Stimulated activated CD4-positive, alpha-beta T cell treated with anti-CD3 and anti-CD28 coated beads, Interleukin-15, amount 100 ng/mL, for 1 hour (primary cell): ENCODE measurements at regions not wholly inside any gene's neighbourhood (a gene's known extent, or its start where the extent isn't known, plus 50 kb on each side); places are given as distances from the start of the nearest gene placed in this dataset.
A peak's percentile ranks its signal among the peaks of the same experiment; 100 is the strongest.
"Not testable (repeated sequence)": the region's sequence is repeated elsewhere in the genome, so short reads cannot be mapped to it uniquely, and the experiment has no call there.

Source experiments
- DNase-seq, 2 donors: peaks; one replicate each; pipeline ENCODE4 v3.0.0-alpha.2; 2020; ENCODE audit warnings: low read depth in 1 of 2, low spot score in 1 of 2

DNA sequence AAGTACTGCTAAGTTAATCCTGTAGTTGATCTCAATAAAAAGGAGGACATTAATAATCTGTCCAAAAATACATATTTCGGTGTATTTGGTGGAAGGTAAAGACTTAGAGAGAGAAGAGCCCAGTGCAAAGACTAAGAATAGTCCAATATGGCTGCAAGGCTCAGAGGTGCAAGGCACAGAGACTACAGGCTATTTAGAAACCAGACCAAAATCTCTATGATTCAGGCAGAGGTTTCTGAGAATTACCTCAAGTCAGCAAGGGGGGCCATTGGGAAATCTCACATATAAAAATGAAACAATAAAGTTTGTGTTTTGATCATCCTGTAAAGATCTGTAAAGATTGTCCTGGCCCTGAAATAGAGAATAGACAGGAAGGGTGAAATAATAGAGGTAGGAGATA lies 1173.0 kb downstream of the VRK1 start:
- DNase-seq, result no peak

GRCh38 chr14:97975216-97975615 lies 1178.0 kb downstream of the VRK1 start:
- DNase-seq, result no peak

DNA sequence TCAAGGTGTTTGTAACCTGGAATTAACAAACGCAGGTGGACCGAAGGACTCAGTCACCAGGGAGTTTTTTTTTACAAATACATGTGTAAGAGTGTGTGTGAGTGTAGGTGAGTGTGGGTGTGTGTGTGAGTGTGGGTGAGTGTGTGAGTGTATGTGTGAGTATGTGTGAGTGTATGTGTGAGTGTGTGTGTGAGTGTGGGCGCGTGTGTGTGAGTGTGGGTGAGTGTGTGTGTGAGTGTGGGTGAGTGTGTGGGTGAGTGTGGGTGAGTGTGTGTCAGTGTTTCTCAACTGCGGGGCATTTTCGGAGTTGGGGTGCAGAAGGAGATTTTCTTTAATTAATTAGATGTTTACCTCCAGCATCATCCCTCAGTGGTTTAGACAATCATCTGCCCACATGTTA lies 1178.8 kb downstream of the VRK1 start:
- no peak for DNase-seq

DNA sequence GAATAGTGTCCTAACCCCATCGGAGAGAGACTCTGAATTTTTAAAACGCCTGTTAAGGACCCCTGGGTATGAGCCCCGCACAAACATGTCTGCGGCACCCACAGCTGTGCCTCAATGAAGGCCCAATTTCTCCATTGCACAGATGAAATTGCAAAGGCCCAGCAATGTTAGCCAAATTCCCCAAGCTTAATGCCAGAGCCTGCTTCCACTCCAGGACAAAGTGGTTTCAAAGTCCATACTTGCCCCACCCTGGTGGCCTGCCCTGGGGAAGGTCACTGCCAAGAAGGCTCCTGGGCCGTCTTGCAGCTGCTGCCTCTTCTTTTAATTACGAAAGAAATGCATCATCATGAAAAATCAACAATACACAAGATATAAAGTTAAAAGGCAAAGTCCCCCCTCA lies 1179.7 kb downstream of the VRK1 start:
- DNase-seq, result no peak

- DNase-seq, result peak; percentile 56 to 57
These were observed 1180.6 kb downstream of the VRK1 start for GRCh38 chr14:97977651-97978261.

GRCh38 chr14:97978341-97978740 lies 1181.2 kb downstream of the VRK1 start:
- DNase-seq, result peak; percentile 53 to 63

DNA sequence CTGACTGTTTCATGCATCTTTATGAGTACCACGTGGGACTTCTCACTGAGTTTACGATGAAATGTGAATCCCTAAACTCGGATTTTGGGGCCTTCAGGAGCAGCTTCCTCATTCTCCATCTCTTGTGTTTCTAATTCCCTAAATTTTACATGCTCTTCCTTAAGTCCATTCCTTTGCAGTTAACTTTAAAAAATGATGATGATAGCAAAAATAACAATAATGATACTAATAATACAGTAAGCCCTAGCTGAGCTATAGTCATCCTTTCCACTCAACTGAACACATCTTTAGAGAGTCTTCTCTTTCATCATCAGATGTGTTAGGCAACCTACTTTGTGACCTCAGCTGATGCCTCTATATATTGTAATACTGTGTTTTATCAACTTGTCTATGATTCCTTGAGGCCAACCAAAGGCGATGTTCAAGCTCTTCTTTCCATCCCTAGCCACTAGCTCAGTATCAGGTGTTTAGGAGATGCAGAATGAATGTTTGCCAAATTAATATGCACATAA lies 1196.4 kb downstream of the VRK1 start:
- no peak for DNase-seq

- DNase-seq, result no peak
These were observed 1196.9 kb downstream of the VRK1 start for GRCh38 chr14:97994020-97994531.

GRCh38 chr14:97995038-97995437 lies 1197.9 kb downstream of the VRK1 start:
- DNase-seq, result no peak

DNA sequence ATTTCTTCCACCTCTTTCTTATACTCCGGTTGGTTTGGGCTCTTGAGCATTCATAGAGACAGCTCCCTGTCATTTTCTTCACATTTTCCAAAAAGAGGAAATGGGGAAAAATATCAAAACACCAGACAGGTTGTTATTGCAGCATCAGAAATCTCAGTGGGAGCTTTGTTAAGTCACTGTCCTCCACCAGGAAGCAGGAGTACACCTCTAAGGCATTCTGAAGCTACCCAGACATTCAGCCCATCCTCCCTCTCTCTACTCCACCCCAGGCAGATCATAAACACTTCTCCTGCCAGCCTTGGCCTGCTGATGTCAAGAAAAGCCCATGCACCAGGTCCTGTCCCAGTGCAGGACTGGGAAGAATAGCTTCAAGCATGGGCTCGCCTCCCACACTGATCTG lies 1198.3 kb downstream of the VRK1 start:
- no peak for DNase-seq

- DNase-seq, result no peak
These were observed 1208.8 kb downstream of the VRK1 start for GRCh38 chr14:98006008-98006407.

DNA sequence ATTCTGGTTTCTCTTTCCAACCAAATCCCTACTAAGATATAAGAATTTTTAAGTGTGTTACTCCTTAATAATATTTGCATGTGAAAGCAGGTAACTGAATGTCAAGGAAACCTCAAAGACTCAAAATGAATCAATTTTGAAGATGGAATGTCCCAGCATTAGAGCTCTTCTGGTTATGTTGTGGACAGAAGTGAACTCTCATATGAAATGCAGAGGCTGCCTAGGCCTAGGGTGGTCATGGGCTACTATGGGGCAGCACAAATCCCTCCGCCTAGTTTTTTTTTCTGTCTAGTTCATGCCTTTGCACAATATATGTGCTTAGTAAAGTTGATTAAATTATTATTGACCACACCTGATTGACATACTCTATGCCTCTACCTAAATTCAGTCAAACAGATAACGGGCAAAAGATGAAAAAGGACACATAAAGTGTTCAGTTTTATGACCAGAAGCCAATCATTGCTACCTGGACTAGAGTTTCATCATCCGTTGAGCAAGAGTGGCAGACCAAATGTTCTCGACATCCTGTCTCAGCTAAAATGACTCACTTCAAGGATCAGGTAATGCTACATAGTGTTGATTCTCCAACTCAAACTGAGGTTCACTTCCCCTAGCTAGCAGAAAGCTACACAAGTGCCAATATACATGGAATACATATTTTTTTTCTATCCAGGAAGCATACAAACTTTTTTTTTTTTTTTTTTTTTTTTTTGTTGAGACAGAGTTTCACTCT lies 1211.4 kb downstream of the VRK1 start:
- DNase-seq, result no peak

DNA sequence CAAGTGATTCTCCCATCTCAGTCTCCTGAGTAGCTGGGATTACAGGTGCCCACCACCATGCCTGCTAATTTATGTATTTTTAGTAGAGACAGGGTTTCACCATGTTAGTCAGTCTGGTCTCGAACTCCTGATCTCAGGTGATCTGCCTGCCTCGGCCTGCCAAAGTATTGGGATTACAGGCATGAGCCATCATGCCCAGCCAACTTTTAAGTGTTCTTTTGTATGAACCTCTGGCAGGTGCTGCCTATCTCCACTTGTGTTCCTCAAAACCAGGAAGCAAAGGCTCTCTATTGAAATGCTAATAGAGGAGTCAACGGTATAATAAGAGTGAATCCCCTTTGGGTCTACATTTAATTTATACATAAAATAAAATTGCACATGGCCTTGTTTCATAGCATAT lies 1212.0 kb downstream of the VRK1 start:
- DNase-seq, result not testable (repeated sequence)

- no peak for DNase-seq
These were observed 1213.6 kb downstream of the VRK1 start for GRCh38 chr14:98010784-98011183.

DNA sequence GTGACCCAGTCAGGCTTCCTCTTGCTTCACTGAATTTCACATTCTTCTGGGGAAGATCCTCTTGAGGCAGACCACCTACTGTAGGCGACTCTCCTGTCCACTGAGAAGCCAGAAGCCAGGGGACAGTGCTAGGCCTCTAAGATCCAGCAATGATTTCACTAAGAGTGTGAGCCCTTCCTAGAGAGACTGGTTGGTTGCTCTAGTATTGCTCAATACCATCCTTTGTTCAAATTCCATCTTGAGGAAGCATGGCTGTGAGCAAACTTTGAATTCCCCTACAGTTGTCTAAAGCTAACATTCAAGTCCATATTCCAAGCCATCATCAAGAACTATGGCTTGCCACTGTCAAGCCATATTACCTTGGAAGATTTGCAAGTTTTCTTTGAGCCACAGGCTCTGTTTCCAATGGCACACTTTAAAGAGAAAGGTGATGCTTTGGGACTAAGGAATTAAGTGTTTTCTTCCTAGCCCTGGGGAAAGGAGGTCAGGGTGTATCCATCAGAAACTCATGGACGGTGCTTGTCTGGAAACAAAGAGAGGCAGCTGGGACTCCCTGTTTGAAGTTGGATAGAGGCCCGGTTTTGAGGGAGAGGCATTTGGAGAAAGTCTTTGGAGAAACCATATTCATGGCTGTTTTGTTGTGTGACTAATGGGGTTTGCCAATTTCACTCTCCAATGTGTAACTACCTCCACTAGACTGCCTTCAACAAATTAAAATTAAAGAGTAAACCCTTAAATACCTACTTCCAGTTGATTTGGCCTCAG lies 1217.9 kb downstream of the VRK1 start:
- DNase-seq, result no peak

GRCh38 chr14:98015921-98016320 lies 1218.7 kb downstream of the VRK1 start:
- no peak for DNase-seq

GRCh38 chr14:98018628-98019027 lies 1221.4 kb downstream of the VRK1 start:
- no peak for DNase-seq

- no peak for DNase-seq
These were observed 1225.6 kb downstream of the VRK1 start for GRCh38 chr14:98022541-98023520.

- DNase-seq, result no peak
These were observed 1231.0 kb downstream of the VRK1 start for GRCh38 chr14:98028162-98028561.

DNA sequence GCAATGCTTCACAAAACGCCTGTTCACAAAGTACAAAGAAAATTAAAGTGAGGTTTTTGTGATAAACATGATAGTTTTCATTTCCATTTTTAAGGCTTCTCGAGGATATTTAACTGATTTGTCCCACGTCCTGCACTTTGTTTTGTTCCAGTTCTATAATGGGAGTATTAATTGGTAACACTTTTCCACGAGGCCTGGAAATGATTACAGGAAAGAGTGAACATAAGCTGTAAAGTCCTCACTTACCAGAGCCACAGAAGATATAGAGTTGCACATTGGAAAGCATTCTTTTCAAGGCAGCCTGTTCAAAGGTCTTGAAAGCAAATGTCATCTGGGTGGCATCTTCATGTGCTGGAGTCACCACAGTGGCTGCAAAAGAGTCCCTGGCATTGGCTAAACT lies 1236.6 kb downstream of the BCL11B start:
- no peak for DNase-seq

GRCh38 chr14:98037831-98038230 lies 1234.2 kb downstream of the BCL11B start:
- DNase-seq, result no peak
